ENCODE measurements at regions not wholly inside any gene's neighbourhood (a gene's known extent, or its start where the extent isn't known, plus 50 kb on each side); places are given as distances from the start of the nearest gene placed in this dataset.

DNA sequence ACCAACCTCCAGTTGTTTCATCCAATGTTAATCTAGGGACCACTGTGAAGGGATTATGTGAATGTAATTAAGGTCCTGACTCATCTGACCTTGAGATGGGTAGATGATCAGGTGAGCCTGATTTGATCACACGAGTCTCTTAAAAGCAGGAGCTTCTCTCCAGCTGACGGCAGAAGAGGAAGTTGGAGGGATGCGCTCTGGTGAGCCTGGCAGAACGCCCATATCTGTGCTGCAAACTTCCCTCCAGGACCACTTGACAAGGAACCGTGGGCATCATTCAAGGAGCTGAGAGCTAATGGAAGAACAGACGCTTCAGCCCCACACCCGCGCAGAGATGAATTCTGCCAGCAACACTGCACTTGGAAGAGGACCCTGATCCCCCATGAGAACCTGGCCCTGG is 642.4 kb downstream of the TNS3 start:
- Histone ChIP-seq H3K4me3 (no peak overlapping the region), H3K4me1 (peaks cover 0 to under 1% of the 10 kb centered on the region in 2 donors), H3K27me3 (no peaks in the 10 kb centered on the region), H3K36me3 (no peaks in the 10 kb centered on the region), H3K27ac (no peak overlapping the region), H3K9me3 (no peaks in the 10 kb centered on the region)
- TF ChIP-seq POLR2A (IDR thresholded peaks at IDR 0.05): no peak
- TF ChIP-seq, protein P1, sequence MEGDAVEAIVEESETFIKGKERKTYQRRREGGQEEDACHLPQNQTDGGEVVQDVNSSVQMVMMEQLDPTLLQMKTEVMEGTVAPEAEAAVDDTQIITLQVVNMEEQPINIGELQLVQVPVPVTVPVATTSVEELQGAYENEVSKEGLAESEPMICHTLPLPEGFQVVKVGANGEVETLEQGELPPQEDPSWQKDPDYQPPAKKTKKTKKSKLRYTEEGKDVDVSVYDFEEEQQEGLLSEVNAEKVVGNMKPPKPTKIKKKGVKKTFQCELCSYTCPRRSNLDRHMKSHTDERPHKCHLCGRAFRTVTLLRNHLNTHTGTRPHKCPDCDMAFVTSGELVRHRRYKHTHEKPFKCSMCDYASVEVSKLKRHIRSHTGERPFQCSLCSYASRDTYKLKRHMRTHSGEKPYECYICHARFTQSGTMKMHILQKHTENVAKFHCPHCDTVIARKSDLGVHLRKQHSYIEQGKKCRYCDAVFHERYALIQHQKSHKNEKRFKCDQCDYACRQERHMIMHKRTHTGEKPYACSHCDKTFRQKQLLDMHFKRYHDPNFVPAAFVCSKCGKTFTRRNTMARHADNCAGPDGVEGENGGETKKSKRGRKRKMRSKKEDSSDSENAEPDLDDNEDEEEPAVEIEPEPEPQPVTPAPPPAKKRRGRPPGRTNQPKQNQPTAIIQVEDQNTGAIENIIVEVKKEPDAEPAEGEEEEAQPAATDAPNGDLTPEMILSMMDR (IDR thresholded peaks at IDR 0.05 in 4 of 5, conservative IDR thresholded peaks at IDR 0.05 in 1 of 5): no peak
- no peak for DNase-seq
- intact Hi-C loops (cut with DNase I; ENCODE audit: low total_unique reads): no loop called here
- in situ Hi-C loops (cut with MboI; ENCODE audit: low sequenced_read_pairs in 4 of 4): no loop called here
- no peak for ATAC-seq

DNA sequence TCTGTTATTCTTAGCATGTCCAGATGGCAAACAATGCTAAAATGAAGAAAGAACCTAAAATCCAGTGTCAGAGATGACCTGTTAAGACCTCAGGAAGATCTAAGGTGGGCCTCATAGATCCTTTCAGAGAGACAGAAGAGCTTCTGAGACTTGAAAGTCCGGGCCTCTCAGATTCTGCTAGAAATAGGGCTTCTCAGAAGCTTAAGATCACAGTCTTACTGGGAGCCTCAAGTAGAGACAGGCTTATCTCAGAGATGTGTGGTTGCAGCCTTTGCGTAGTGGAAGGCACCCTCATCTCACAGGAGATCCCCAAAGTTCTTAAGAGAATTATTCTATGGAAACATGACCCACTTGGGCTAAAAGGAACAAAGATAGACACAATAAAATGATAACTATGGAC is 642.8 kb downstream of the TNS3 start:
- Histone ChIP-seq H3K36me3 (no peaks in the 10 kb centered on the region), H3K27me3 (no peaks in the 10 kb centered on the region), H3K4me1 (peaks cover 0 to 5% of the 10 kb centered on the region in 2 donors), H3K27ac (no peak overlapping the region), H3K9me3 (no peaks in the 10 kb centered on the region), H3K4me3 (no peak overlapping the region)
- intact Hi-C loops (cut with DNase I; ENCODE audit: low total_unique reads) (no loop called here), in situ Hi-C loops (cut with MboI; ENCODE audit: low sequenced_read_pairs in 4 of 4) (no loop called here)
- DNase-seq: no peak
- no peak for TF ChIP-seq POLR2A (IDR thresholded peaks at IDR 0.05)
- TF ChIP-seq, protein P1 (IDR thresholded peaks at IDR 0.05 in 4 of 5, conservative IDR thresholded peaks at IDR 0.05 in 1 of 5): no peak
- ATAC-seq: no peak

DNA sequence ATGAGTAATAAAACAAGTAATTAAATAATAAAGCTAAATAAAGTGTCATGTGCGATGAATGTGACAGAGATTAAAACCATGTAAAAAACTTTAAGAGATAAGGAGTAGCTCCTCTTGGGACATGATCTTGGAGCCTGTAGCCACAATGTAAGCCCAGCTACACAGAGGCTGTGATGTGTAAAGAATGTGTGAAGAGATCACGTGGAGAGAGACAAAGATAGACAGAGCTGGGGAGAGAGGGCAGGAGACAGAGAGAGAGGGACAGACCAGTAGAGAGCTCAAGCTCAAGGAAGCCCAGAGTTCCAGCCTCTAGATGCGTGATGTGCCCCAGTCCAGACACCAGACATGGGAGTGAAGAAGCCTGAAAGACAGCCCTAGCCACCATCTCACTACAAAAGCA is 644.1 kb downstream of the TNS3 start:
- ATAC-seq (no peak), DNase-seq (no peak)
- H3K4me1 ChIP-seq: peaks cover 6 to 9% of the 10 kb centered on the region in 2 donors
- H3K27me3 ChIP-seq: no peaks in the 10 kb centered on the region
- no peaks in the 10 kb centered on the region for H3K36me3 ChIP-seq
- intact Hi-C loops (cut with DNase I; ENCODE audit: low total_unique reads) (no loop called here), in situ Hi-C loops (cut with MboI; ENCODE audit: low sequenced_read_pairs in 4 of 4) (no loop called here)
- no peak overlapping the region for H3K4me3 ChIP-seq
- no peak overlapping the region for H3K27ac ChIP-seq
- no peaks in the 10 kb centered on the region for H3K9me3 ChIP-seq
- TF ChIP-seq, protein P1 (IDR thresholded peaks at IDR 0.05 in 4 of 5, conservative IDR thresholded peaks at IDR 0.05 in 1 of 5): no peak
- no peak for TF ChIP-seq POLR2A (IDR thresholded peaks at IDR 0.05)

DNA sequence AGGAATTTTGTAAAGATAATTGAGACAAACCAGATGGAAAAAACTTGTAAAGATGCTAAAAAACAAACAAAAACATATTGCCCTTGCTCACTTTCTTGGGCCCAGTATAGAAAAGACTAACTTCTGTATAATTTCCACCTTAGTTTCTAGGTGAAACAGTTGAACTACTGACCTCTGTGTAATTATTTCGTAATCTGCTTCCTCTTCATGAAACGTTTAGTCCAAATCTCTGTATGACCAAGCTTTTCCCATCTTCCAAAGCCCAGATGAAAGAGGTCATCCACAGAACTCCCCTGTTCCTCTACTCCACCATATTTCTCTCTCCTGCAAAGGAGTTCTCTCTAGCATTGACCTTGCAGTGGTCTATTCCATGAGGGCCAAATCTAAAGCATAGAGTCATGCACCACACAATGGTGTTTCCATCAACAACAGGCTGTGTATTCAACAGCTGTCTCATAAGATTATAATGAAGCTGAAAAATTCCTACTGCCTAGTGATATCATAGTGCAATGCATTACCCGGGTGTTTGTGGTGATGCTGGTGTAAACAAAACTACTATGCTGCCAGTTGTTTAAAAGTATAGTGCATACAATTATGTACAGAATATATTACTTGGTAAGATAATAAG is 647.6 kb downstream of the TNS3 start:
- DNase-seq (no peak), ATAC-seq (no peak)
- Histone ChIP-seq H3K36me3 (no peaks in the 10 kb centered on the region), H3K4me3 (no peak overlapping the region), H3K27ac (peak overlapping the region in 1 of 4 donors; percentile 10), H3K4me1 (peaks cover 6 to 14% of the 10 kb centered on the region in 2 donors), H3K27me3 (no peaks in the 10 kb centered on the region), H3K9me3 (no peaks in the 10 kb centered on the region)
- intact Hi-C loops (cut with DNase I; ENCODE audit: low total_unique reads): loop anchor here (5.0 kb wide), 1 partner anchor 332 kb away; no protein-coding TSS in a partner anchor
- TF ChIP-seq POLR2A (IDR thresholded peaks at IDR 0.05): no peak
- TF ChIP-seq, protein P1 (IDR thresholded peaks at IDR 0.05 in 4 of 5, conservative IDR thresholded peaks at IDR 0.05 in 1 of 5): no peak
- in situ Hi-C loops (cut with MboI; ENCODE audit: low sequenced_read_pairs in 4 of 4): no loop called here

DNA sequence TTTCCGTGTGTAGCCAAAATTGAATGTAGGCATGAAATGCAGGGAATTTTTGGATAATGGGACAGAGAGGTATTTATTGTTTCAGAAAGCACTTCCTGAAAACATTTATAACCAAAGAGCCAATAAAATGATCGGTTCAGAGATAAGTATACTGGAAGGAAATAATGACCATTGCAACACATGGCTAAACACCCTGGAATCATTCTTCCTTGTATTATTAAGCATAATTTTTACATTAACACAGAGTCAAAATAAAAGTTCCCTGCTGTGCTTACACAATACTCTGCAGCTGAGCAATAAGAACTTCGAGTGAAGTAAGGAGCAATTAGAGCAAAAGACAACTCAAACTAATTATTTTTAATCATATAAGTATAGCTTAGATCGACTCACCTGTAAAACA is 648.3 kb downstream of the TNS3 start:
- Histone ChIP-seq H3K27ac (peak overlapping the region; percentile 41 to 63 (median 56)), H3K27me3 (no peaks in the 10 kb centered on the region), H3K36me3 (no peaks in the 10 kb centered on the region), H3K4me1 (peaks cover 6 to 14% of the 10 kb centered on the region in 2 donors), H3K4me3 (no peak overlapping the region), H3K9me3 (no peaks in the 10 kb centered on the region)
- intact Hi-C loops (cut with DNase I; ENCODE audit: low total_unique reads): loop anchor here (5.0 kb wide), 1 partner anchor 331 kb away; no protein-coding TSS in a partner anchor
- ATAC-seq: no peak
- in situ Hi-C loops (cut with MboI; ENCODE audit: low sequenced_read_pairs in 4 of 4): no loop called here
- DNase-seq: no peak
- TF ChIP-seq, protein P1 (IDR thresholded peaks at IDR 0.05 in 4 of 5, conservative IDR thresholded peaks at IDR 0.05 in 1 of 5): no peak
- no peak for TF ChIP-seq POLR2A (IDR thresholded peaks at IDR 0.05)
